HG03521 (cell line): ENCODE measurements at regions not wholly inside any gene's neighbourhood (a gene's known extent, or its start where the extent isn't known, plus 50 kb on each side); places are given as distances from the start of the nearest gene placed in this dataset.
"Not testable (repeated sequence)": the region's sequence is repeated elsewhere in the genome, so short reads cannot be mapped to it uniquely, and the experiment has no call there.

Source experiments
- ATAC-seq: cut with Tn5 transposase; IDR thresholded peaks from one replicate; pipeline ENCODE4 v1.9.1; 2021; ENCODE audit warnings: mild to moderate bottlenecking, moderate library complexity; ENCODE audit not compliant: unreplicated experiment

DNA sequence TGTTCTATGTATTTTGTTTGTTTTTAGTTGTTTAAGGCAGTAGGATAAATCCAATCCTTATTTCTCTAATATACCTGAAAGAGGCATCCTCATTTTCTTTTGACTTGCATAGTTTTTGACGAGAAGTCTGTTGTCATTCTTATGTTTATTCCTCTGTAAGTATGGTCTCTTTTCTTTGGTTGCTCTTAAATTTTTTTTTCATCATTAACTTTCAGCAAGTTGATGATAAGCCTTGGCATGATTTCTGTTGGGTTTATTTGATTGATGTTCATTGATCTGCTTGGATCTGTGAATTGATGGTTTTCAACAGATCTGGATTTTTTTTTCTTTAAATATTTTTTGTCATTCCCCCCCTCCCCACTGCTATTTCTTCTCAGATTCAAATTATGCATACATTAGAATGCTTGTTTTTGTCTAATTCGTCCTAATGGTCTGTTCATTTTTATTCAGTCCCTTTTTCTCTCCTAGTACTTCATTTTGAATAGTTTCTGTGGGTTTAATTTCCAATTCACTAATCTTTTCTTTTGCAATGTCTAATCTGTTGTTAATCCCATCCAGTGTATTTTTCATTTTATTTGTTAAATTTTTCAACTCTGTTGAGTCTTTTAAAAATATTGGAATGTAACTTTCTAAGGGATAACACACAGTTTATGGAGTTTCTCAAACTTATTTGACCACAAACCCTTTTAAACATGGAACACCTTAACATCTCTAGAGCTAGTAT is 495.9 kb downstream of the CSNK1G3 start:
- no peak for ATAC-seq

DNA sequence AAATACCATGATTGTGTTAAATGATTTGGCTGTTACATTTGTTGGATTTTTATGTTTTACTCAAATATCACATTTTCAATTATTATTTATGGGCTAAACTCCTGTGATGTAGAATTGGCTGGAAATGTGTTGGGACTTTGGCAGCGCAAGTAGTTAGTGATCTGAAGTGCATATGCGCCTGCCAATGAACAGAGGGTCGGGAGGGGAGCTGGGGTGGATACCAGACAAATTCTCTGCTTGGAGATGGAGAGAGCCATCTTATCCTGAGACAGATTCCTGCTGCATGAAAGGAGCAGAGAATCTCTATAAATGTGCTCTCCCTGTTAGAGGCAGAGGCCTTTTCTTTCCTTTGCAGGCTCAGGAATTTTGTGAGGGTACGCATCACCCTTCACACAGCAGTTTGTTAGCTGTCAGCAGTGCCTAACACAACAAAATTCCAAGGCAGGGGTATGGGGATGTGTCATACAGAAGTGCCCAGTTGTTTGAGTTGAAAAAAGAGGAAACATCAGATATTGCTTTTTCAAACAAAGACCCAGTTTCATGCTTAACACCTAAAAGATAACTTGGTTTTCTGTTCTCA is 489.1 kb downstream of the CSNK1G3 start:
- ATAC-seq = no peak

DNA sequence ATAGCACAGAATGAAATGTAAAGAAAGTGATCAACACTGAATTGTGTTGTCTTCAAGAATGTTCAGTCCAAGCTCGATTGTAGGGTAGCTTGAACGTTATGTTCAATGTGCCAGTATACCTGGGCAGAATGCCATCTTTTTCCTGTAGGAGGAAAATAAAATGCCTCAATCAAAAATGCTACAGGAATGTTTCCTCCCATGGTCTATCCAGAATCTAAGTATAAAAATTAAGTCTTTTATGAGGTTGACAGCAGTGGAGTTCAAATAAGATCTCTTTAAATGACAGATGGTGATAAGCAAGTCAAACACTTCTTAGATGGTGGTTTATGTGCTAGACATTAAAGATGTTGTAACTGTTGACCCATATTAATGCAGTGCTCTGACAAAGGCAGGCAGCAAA is 488.6 kb downstream of the CSNK1G3 start:
- ATAC-seq = no peak

DNA sequence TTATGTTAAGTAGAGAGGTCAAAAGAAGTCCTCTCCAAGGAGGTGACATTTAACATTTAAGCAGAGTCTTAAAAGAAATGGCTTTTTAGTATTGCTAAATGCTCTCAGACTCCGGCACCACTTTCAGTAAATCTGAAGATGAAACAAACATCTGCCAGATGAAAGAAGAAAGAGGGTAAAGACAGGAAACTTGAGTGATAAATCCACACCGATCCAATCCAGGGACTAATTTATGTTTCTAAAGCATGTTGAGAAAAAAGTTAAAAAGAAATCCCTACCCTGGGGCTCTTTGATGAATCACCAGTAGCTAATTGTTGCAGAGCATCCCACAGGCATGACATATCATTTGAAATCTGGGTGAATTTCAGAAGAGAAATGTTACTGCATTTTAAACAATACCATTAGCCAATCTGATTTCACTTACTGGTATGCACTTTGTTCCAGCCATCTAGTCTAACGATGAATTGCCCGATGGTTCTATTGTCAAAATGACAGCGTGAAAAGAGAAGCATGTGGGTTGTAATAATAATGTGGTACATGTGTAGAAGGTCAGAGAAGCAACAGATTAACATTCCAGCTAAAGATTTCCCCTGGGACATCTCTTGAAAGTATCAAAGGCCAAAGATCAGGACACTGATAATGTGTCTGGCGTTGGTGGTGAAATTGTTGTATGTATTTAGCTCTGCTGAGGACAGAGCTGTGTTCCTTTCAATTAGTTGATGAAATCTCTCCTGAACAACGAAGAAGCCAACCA is 485.7 kb downstream of the CSNK1G3 start:
- no peak for ATAC-seq

DNA sequence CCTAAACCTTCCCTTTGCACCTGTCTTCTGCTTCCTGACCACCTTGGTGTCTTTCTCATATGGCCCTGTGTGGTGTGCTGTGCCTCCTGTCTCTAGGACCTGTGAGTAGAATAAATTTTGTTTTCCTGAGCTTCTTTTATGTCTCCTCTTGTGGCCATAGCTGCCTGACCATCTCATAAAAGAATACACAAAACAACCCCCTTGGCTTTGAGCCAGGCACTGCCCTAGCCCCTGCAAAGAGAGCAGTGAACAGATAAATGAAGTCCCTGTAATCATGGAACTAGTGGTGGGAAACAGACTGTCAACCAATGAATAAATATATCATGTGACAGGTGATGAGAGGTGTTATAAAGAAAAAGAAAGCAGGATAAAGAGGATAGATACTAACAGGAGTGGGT is 485.1 kb downstream of the CSNK1G3 start:
- ATAC-seq = no peak

DNA sequence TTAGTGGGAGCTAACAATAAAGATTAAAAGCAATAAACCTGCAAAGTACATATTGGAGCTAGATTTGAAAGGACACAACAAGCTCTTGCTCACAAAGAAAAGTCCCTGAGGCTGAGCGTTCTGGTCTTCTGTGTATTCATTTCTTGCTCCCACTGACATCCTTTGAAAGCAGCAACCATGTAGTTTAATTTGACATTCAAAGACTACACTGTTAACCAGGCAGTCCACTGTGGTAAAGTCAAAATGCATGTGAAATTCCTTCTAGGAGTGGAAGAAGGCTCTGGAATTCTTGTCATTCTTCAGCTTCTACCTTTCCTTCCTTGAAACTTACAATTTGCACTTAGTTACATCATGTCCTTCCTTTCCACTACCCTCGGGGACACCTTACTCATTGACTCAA is 480.7 kb downstream of the CSNK1G3 start:
- ATAC-seq = no peak

DNA sequence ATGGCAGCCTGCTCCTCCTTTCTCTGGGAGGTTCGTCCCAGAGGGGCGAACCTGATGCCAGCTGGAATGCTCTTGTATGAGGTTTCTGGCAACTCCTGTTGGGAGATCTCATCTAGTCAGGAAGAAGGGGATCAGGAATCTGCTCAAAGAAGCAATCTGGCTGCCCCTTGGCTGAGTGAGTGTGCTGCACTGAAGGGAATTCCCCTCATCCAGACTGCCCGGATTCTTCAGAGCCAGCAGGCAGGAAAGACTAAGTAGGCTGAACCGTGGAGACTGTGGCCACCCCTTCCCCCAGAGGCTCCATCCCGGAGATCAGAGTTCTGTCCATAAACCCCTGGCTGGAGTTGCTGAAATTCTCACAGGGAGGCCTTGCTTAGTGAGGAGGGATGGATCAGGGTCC is 476.0 kb downstream of the CSNK1G3 start:
- ATAC-seq = no peak

DNA sequence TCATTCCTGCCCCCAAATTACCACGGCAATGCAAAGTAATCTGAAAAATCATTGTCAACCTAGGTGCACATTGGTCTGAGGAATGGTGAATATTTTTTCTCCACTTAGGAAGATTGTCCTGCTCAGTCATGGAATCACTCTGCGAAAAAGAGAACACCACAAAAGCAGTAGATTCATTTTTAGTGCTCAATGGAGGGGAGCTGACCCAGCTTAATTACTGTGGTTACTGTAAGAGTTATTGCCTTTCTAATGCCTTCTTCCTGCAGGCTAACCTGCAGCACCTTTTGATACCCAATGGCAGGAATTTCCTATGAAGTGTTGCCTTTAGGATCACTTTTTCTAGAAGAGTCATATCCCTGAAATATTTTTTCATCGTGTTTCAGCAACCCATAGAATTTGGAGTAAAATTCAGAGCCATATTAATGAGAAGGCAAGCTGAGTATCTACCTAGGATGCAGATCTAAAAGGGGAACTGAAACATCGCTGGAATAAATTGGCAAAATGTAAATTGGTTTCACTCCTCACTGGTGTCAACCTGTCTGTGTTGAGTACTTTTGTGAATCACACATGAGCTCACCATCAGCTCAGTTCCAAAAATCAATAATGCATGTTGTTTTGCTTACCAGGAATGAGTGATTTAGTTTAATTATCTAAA is 464.5 kb downstream of the CSNK1G3 start:
- ATAC-seq = peak; percentile 58

DNA sequence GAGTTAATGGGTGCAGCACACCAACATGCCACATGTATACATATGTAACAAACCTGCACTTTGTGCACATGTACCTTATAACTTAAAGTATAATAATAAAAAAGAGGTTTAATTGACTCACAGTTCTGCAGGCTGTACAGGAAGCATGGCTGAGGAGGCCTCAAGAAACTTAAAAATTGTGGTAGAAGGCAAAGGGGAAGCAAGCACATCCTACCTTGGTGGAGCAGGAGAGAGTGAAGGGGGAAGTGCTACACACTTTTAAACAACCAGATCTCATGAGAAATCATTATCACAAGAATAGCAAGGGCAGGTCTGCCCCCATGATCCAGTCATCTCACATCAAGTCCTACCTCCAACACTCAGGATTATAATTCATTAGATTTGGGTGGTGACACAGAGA is 463.5 kb downstream of the CSNK1G3 start:
- ATAC-seq = not testable (repeated sequence)

DNA sequence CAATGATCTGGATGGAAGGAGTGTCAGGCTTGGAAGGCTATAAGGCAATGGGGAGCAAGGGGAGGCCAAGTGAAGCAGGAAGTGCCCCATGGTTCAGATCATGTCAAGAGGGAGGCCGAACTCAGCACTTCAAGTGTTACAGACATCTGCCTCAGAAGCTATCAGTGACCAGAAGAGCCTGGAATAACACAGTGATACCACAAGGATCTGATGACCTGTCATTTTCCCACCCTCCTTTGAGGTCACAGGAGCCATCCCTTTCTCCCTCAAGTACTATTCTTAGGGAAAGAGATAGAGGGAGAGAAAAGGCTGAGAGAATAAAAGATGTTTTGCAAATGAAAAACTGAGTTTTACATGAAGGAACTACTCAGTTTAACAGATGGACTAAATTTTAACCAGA is 454.8 kb downstream of the CSNK1G3 start:
- ATAC-seq = no peak

DNA sequence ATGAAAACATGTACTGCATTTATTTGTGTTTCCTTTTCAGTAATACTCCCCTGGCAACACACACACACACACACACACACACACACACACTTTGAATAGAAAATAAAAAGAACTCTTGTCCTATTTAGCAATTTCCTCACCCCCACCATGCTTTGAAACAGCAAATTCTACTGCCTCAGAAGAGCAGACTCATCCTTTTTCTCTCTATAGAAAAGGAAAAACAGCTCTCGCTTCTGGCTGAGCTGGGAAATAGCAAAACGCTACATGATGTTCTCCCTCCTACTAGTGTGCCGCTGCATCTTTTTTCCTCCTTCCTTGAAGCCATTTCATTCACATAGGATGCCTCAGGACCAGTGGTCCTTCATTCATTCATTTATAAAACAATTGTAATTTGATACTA is 453.6 kb downstream of the CSNK1G3 start:
- ATAC-seq = no peak

DNA sequence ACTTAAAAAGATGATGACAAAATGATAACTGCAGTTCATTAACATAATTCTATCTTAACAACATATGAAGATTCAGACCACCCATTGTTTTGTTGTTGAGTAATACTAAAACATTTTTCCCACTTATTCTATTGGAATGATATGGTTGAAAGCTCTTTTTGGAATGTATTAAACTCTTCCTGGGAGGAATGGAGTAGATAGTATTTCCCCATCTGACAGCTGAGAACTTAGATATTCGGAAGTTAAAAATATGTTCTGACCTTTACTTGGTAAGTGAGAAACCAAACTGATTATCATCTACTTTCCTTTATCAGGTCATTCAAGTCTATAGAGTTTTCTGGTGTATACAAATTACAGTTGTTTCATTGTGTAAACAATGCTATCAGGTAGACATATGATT is 452.9 kb downstream of the CSNK1G3 start:
- ATAC-seq = no peak

DNA sequence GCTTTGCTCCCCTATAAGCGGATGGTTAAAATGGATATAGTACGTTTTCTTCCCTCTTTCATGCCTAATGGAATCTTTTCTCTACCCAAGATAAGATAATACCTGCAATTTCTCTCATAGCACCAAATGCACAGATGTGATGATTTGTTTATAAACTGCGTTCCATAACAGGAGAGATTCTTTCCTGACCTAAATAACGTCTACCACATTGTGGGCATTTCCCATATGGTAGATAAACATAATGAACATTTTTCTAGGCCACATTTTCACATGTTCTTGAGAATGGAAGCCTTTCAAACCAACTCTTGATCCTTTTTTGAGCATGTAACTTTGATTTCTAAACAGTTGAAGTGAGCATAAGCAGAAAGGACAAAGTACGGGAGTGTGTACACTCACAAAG is 448.5 kb downstream of the CSNK1G3 start:
- no peak for ATAC-seq

DNA sequence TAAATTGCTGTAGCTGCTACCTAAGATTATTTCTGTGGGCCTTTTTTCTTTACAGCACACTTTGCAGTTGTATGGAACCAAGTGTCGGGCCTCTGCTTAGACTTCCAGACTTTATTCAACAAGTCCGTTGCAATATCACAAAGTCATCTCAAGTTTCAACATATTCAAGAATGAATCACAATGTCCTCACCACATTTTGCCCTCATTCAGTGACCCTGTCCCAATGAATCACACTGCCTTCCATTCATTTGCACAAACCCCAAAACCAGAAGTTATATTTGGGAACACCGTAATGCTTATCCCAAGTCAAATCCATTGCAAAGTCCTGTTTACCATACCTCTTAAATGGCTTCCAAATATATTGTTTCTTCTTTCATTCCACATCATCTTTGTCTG is 439.6 kb downstream of the CSNK1G3 start:
- ATAC-seq = no peak

DNA sequence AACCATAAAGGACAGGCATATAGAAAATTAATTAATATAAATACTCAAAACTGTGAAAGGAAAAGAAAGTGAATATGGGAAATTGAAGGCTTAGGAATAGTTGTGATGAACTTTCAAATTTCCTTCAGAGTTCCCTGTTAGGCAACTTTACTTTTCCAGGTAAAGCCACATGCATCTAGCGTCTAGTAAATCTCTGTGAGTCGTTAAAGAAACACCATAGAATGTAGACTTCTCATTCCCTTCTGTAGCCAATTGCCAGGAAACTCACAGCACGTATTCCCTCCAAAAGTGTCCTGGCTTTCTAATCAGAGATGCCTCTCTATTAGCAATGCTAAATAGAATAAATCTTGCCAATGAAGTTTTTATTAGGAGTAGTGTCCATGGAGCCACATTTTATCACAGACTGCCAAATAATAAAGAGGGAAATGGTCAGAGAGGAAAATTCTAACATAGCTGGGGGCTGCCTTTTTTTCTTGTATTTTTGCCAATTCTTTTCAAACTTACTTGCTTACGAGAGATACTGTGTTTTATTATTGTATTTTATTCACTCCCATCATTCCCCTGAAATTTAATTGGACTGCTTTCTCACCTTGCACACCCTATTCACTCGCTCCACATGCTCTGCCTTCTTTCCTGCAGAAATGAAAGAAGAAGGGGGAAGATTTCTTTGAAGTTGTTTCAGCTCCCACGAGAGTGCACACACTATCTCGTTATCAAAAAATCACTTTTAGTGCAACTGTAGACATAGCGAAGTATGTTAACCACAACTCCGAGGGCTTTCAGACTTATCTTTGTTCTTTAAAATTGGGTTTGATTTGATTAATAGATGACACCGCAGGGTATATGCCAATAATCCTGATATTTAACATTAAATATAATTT is 439.0 kb downstream of the CSNK1G3 start:
- no peak for ATAC-seq

DNA sequence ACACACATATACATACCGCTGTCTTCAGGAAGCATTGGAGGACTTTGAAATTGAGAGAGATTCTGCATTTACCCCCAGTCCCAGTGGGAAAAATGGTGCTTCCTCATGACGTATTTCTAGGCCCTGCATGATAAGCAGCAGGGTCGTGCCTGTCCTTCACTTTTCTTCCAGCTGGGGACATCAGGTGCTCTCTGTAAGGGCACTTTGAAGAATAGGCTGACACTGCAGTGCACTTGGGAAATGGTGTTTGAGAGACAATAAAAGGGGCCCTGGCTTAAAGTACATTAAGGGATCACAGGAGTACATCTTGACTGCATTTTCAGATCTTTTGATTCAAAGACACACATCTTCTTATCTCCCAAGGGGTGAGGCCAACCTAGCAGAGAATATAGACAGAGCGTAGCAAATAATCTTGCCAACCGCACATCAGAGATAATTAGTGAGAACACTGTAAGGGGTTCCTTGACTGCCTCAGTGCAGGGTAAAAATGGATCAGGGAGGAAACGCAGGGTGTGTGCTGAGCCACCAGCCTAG is 437.9 kb downstream of the CSNK1G3 start:
- ATAC-seq = no peak

DNA sequence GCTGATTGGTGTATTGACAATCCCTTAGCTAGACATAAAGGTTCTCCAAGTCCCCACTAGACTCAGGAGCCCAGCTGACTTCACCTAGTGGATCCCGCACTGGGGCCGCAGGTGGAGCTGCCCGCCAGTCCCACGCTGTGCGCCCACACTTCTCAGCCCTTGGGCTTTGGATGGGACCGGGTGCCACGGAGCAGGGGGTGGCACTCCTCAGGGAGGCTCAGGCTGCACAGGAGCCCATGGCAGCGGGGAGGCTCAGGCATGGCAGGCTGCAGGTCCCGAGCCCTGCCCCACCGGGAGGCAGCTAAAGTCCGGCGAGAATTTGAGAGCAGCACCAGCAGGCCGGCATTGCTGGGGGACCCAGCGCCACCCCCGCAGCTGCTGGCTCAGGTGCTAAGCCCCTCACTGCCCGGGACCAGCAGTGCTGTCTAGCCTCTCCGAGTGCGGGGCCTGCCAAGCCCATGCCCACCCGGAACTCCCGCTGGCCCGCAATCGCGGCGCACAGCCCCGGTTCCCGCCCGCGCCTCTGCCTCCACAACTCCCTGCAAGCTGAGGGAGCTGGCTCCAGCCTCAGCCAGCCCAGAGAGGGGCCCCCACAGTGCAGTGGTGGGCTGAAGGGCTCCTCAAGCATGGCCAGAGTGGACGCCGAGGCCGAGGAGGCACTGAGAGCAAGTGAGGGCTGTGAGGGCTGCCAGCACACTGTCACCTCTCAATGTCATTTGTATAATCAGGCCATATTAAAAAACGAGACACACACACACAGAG is 437.2 kb downstream of the CSNK1G3 start:
- no peak for ATAC-seq

DNA sequence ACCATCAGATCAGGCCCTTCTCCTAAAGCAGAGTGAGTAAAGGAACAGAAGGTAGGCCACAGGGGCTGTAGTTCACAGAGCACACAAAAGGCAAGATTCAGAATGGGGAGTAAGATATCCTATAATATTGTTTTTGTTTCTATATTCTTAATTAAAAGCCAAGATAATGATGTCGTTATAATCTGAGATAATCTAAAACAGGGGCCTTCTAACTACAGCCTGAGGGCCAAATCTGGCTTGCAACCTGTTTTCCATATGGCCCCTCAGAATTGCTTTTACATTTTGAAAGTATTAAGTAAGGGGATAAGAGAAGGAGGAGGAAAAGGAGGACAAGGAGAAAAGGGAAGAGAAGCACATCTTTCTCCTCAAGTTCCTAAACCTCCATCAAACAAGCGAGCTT is 435.8 kb downstream of the CSNK1G3 start:
- ATAC-seq = no peak

DNA sequence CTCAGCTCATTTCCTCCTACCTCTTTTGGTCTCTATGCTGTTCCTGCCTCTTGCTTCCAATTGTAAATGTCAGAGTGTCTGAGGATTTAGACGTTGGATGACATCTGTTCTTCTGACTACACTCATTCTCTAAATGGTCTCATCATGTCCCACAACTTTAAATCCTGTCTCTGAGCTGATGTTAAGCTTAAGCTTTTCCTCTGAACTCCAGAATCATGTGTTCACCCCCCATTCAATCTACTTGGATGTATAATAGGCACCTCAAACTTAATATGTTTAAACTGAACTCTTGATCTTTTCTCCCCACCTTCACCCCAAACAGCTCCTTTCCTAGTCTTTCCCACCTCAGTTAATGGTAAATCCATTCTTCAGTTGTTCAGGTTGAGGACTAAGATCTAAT is 433.6 kb downstream of the CSNK1G3 start:
- no peak for ATAC-seq

DNA sequence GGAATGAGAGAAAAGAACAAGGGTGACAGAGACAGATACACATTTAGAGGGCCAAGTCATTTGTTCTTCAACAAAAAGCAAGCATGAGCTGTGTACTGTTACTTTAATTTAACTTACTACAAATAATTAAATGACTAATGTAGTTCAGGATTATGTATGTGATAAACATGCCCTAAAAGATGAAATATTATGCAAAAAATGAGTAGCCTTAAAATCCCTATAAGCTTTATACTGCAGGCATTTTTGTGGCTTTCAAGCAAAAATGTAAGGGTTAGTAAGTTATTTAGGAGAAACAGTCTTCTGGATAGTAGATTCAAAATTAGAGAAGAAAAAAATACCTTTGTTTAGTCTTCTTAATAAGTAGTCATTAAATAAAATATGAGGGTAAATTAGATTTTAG is 431.2 kb downstream of the CSNK1G3 start:
- ATAC-seq = no peak
